OCI-LY3 (cell line): ENCODE measurements at regions not wholly inside any gene's neighbourhood (a gene's known extent, or its start where the extent isn't known, plus 50 kb on each side); places are given as distances from the start of the nearest gene placed in this dataset.
"Not testable (repeated sequence)": the region's sequence is repeated elsewhere in the genome, so short reads cannot be mapped to it uniquely, and the experiment has no call there.

Experiments used
- H2AFZ ChIP-seq: fragments of 200-600, 300-600 bp; shearing (Covaris generic); 2 replicates; pipeline ENCODE4 v1.6.0; 2014; ENCODE audit warnings: antibody characterized with exemption, low read depth, low read length
- H3K27ac ChIP-seq: fragments of 200-600, 300-600 bp; sonication (generic); 2 replicates; pipeline ENCODE4 v1.5.1; 2014; ENCODE audit warnings: mild to moderate bottlenecking, low read length, moderate library complexity, mixed read lengths
- H3K27me3 ChIP-seq: fragments of 200-600, 300-600 bp; sonication (generic); 2 replicates; pipeline ENCODE4 v1.6.1; 2014; ENCODE audit warnings: low read depth, low read length, mixed read lengths
- H3K36me3 ChIP-seq: fragments of 200-600, 300-600 bp; sonication (generic); replicated peaks from 2 replicates; pipeline ENCODE3; 2014; ENCODE audit warnings: low read depth, low read length, mixed read lengths
- H3K4me1 ChIP-seq: fragments of 300-600, 200-600 bp; sonication (generic); 2 replicates; pipeline ENCODE4 v1.6.1; 2014; ENCODE audit warnings: low read length, mixed read lengths
- H3K4me2 ChIP-seq: fragments of 200-600, 300-600 bp; sonication (generic); 2 replicates; pipeline ENCODE4 v1.6.1; 2014; ENCODE audit warnings: low read length, mixed read lengths
- H3K4me3 ChIP-seq: fragments of 300-600, 200-600 bp; sonication (generic); 2 replicates; pipeline ENCODE4 v1.5.1; 2014; ENCODE audit warnings: antibody characterized with exemption, mild to moderate bottlenecking, low read length, moderate library complexity
- H3K79me2 ChIP-seq: fragments of 300-600, 200-600 bp; shearing (Covaris generic); 2 replicates; pipeline ENCODE4 v1.6.1; 2014; ENCODE audit warnings: mild to moderate bottlenecking, low read length, mixed read lengths
- H3K9ac ChIP-seq: fragments of 300-600, 200-600 bp; shearing (Covaris generic); 2 replicates; pipeline ENCODE4 v1.6.0; 2014; ENCODE audit warnings: mild to moderate bottlenecking, low read length, moderate library complexity
- H3K9me3 ChIP-seq: fragments of 200-600, 300-600 bp; shearing (Covaris generic); 2 replicates; pipeline ENCODE4 v1.6.1; 2014; ENCODE audit warnings: low read length, mixed read lengths; ENCODE audit not compliant: insufficient read depth
- H4K20me1 ChIP-seq: fragments of 200-600, 300-600 bp; sonication (generic); 2 replicates; pipeline ENCODE4 v1.6.1; 2016; ENCODE audit warnings: low read length, mixed read lengths; ENCODE audit not compliant: insufficient read depth
- EZH2phosphoT487 ChIP-seq: fragments of 200-600 bp; shearing (Covaris generic); IDR thresholded peaks from 2 replicates; pipeline ENCODE4 v1.6.1; 2018; ENCODE audit warnings: antibody characterized with exemption, mixed run types, low read depth
- TF ChIP-seq, protein P1 (sequence below): fragments of 200-600, 300-600 bp; sonication (generic); IDR thresholded peaks from 2 replicates; pipeline ENCODE4 v1.5.1; 2014; ENCODE audit warnings: antibody characterized with exemption, low read length, low read depth

DNA sequence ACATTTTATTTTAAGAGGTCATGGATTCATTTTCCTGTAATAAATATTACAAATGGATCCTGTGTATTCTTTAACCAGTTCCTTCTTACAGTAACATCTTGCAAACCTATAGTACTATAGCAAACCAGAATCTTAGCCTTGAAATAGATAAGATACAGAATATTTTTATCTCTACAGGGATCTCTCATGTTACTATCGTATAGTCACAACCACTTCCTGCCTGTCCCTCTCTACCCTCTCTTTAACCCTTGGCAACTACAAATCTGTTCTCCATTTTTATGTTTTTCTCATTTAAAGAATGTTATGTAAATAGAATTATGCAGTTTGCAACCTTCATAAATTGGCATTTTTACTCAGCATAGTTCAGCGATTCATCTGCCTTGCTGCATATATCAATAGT lies 454.0 kb downstream of the DIRAS2 start:
- H3K9me3 ChIP-seq: peaks cover 4% of the 10 kb centered on the region; the same call in 1 of the 2 replicates
- H3K4me3 ChIP-seq: peak overlapping the region; percentile 53
- no peaks in the 10 kb centered on the region for H3K27me3 ChIP-seq
- no peak for TF ChIP-seq EZH2phosphoT487
- TF ChIP-seq, protein P1, sequence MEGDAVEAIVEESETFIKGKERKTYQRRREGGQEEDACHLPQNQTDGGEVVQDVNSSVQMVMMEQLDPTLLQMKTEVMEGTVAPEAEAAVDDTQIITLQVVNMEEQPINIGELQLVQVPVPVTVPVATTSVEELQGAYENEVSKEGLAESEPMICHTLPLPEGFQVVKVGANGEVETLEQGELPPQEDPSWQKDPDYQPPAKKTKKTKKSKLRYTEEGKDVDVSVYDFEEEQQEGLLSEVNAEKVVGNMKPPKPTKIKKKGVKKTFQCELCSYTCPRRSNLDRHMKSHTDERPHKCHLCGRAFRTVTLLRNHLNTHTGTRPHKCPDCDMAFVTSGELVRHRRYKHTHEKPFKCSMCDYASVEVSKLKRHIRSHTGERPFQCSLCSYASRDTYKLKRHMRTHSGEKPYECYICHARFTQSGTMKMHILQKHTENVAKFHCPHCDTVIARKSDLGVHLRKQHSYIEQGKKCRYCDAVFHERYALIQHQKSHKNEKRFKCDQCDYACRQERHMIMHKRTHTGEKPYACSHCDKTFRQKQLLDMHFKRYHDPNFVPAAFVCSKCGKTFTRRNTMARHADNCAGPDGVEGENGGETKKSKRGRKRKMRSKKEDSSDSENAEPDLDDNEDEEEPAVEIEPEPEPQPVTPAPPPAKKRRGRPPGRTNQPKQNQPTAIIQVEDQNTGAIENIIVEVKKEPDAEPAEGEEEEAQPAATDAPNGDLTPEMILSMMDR: no peak
- H3K4me1 ChIP-seq: peaks cover 15% of the 10 kb centered on the region
- peaks cover 5% of the 10 kb centered on the region for H3K36me3 ChIP-seq
- H4K20me1 ChIP-seq: no peaks in the 10 kb centered on the region
- peak overlapping the region; percentile 42; the same call in 1 of the 2 replicates for H3K9ac ChIP-seq
- no peaks in the 10 kb centered on the region for H3K79me2 ChIP-seq
- peak overlapping the region; percentile 76 for H2AFZ ChIP-seq
- H3K27ac ChIP-seq: peak overlapping the region; percentile 80
- peak overlapping the region; percentile 81 for H3K4me2 ChIP-seq

DNA sequence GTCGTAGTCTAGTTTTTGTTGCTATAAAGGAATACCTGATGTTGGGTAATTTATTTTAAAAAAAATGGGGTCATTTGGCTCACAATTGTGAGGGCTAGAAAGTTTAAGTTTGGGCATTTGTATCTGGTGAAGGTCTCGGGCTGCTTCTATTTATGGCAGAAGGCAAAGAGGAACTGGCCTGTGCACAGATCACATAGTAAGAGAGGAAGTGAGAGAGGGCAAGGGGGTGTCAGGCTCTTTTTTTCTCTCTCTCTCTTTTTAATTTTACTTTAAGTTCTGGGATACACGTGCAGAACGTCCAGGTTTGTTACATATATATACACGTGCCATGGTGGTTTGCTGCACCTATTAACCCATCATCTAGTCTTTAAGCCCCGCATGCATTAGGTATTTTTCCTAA lies 453.3 kb downstream of the DIRAS2 start:
- no peaks in the 10 kb centered on the region for H3K27me3 ChIP-seq
- peaks cover 5% of the 10 kb centered on the region for H3K36me3 ChIP-seq
- peak overlapping the region; percentile 81 for H3K4me2 ChIP-seq
- peak overlapping the region; percentile 53 for H3K4me3 ChIP-seq
- H2AFZ ChIP-seq: peak overlapping the region; percentile 76
- peaks cover 15% of the 10 kb centered on the region for H3K4me1 ChIP-seq
- H3K27ac ChIP-seq: peak overlapping the region; percentile 80
- peak overlapping the region; percentile 42; the same call in 1 of the 2 replicates for H3K9ac ChIP-seq
- H3K9me3 ChIP-seq: peaks cover 4% of the 10 kb centered on the region; the same call in 1 of the 2 replicates
- TF ChIP-seq, protein P1: no peak
- no peak for TF ChIP-seq EZH2phosphoT487
- no peaks in the 10 kb centered on the region for H3K79me2 ChIP-seq
- no peaks in the 10 kb centered on the region for H4K20me1 ChIP-seq

DNA sequence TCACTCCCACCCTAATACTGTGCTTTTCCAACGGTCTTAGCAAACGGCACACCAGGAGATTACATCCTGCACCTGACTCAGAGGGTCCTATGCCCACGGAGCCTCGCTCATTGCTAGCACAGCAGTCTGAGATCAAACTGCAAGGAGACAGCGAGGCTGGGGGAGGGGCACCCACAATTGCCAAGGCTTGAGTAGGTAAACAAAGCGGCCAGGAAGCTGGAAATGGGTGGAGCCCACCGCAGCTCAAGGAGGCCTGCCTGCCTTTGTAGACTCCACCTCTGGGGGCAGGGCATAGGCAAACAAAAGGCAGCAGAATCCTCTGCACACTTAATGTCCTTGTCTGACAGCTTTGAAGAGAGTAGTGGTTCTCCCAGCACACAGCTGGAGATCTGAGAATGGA lies 450.2 kb downstream of the DIRAS2 start:
- H4K20me1 ChIP-seq, H3K36me3 ChIP-seq, H3K9ac ChIP-seq, H3K4me2 ChIP-seq, H3K9me3 ChIP-seq, H2AFZ ChIP-seq, H3K4me3 ChIP-seq, H3K27ac ChIP-seq, H3K79me2 ChIP-seq, H3K27me3 ChIP-seq: not testable (repeated sequence)
- H3K4me1 ChIP-seq: peaks cover 15% of the 10 kb centered on the region

DNA sequence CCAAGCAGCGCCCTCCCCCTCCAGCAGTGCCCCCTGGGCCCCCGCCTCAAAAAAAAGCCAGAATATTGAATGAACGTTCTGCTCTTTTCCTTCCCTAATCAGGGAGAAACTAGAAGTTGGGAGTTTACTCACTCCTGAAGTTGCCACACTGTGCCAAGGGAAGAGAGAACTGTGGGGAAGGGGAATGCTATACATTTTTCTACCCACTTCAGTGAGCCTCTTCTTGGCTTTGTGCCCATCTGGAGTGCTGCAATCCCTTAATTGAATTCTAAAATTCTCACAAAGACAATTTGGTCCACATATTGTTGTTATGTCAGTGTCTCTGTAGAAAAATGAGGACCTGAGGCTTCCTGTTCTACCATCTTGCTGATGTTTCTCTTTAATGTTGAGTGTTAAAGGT lies 443.7 kb downstream of the DIRAS2 start:
- Histone ChIP-seq H3K27ac (no peak overlapping the region), H3K79me2 (no peaks in the 10 kb centered on the region), H3K4me2 (no peak overlapping the region), H3K9me3 (no peaks in the 10 kb centered on the region; the same call in 1 of the 2 replicates), H4K20me1 (no peaks in the 10 kb centered on the region), H2AFZ (no peak overlapping the region), H3K36me3 (no peaks in the 10 kb centered on the region), H3K4me3 (no peak overlapping the region), H3K27me3 (no peaks in the 10 kb centered on the region), H3K9ac (no peak overlapping the region), H3K4me1 (peaks cover 10% of the 10 kb centered on the region)
- no peak for TF ChIP-seq EZH2phosphoT487
- TF ChIP-seq, protein P1: no peak

DNA sequence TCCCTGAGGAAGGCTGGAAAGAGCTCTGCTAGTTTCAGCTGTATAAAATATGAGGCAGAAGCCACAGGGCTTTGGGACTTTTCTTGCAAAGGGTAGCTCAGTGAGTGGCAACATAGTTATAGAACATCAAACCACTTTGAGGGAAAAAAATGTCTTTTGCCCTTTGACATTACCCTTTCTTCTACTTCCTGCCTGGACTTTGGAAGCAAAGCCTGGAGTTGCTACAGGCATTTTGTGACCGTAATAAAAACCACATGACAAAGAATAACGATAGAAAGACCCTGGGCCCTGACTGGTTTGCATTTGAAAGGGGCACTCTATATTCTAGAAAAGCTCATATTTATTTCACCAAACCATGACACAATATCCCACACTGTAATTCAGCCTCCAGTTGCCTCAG lies 440.9 kb downstream of the DIRAS2 start:
- TF ChIP-seq, protein P1: no peak
- TF ChIP-seq EZH2phosphoT487: no peak
- Histone ChIP-seq H3K27me3 (peaks cover 7% of the 10 kb centered on the region; the same call in 1 of the 2 replicates), H3K9ac (no peak overlapping the region), H3K9me3 (no peaks in the 10 kb centered on the region; the same call in 1 of the 2 replicates), H4K20me1 (no peaks in the 10 kb centered on the region), H3K36me3 (no peaks in the 10 kb centered on the region), H3K79me2 (no peaks in the 10 kb centered on the region), H2AFZ (no peak overlapping the region), H3K4me1 (peaks cover 16% of the 10 kb centered on the region), H3K4me3 (no peak overlapping the region), H3K4me2 (no peak overlapping the region), H3K27ac (no peak overlapping the region)
